VCaP (cell line): ENCODE measurements at regions not wholly inside any gene's neighbourhood (a gene's known extent, or its start where the extent isn't known, plus 50 kb on each side); places are given as distances from the start of the nearest gene placed in this dataset.
"Not testable (repeated sequence)": the region's sequence is repeated elsewhere in the genome, so short reads cannot be mapped to it uniquely, and the experiment has no call there.

Experiments used
- H3K27ac ChIP-seq: fragments of 450-650 bp; 2 replicates; pipeline ENCODE4 v1.5.1; 2017
- CTCF ChIP-seq: fragments of 450-650 bp; conservative IDR thresholded peaks from 2 replicates; pipeline ENCODE4 v1.5.1; 2017; ENCODE audit warnings: mild to moderate bottlenecking, moderate library complexity

- no peak for TF ChIP-seq CTCF
- no peak overlapping the region for H3K27ac ChIP-seq
These were observed 1355.0 kb downstream of the OLFM4 start for GRCh38 chr13:54383604-54384003.

GRCh38 chr13:54387625-54388024, 1359.0 kb downstream of the OLFM4 start:
- TF ChIP-seq CTCF = no peak
- no peak overlapping the region for H3K27ac ChIP-seq

- H3K27ac ChIP-seq = no peak overlapping the region
- TF ChIP-seq CTCF = no peak
These were observed 1362.2 kb downstream of the OLFM4 start for GRCh38 chr13:54390841-54391240.

- H3K27ac ChIP-seq = no peak overlapping the region
These were observed 1365.6 kb downstream of the OLFM4 start for GRCh38 chr13:54394085-54394700.

GRCh38 chr13:54394908-54395307, 1366.3 kb downstream of the OLFM4 start:
- TF ChIP-seq CTCF = no peak
- H3K27ac ChIP-seq = no peak overlapping the region

More at GRCh38 chr13:54394085-54394700, 1365.6 kb downstream of the OLFM4 start:
- no peak for TF ChIP-seq CTCF

- no peak for TF ChIP-seq CTCF
- H3K27ac ChIP-seq = no peak overlapping the region
These were observed 1373.9 kb downstream of the OLFM4 start for GRCh38 chr13:54402495-54402894.

- no peak for TF ChIP-seq CTCF
- no peak overlapping the region for H3K27ac ChIP-seq
These were observed 1387.2 kb downstream of the OLFM4 start for GRCh38 chr13:54415753-54416366.

GRCh38 chr13:54422946-54423345, 1394.3 kb downstream of the OLFM4 start:
- H3K27ac ChIP-seq = not testable (repeated sequence)
